ENCODE measurements at regions not wholly inside any gene's neighbourhood (a gene's known extent, or its start where the extent isn't known, plus 50 kb on each side); places are given as distances from the start of the nearest gene placed in this dataset.

GRCh38 chr15:77759896-77760592 is 127.3 kb upstream of the LINGO1 start:
- no peak for DNase-seq (ENCODE audit: low spot score)

GRCh38 chr15:77753939-77754338 is 121.2 kb upstream of the LINGO1 start:
- DNase-seq (ENCODE audit: low spot score) = no peak

GRCh38 chr15:77753281-77753873 is 120.7 kb upstream of the LINGO1 start:
- DNase-seq (ENCODE audit: low spot score) = no peak

- DNase-seq (ENCODE audit: low spot score) = no peak
Measured at GRCh38 chr15:77749998-77750540, 117.4 kb upstream of the LINGO1 start.

GRCh38 chr15:77749236-77749997 is 116.7 kb upstream of the LINGO1 start:
- no peak for DNase-seq (ENCODE audit: low spot score)

- no peak for DNase-seq (ENCODE audit: low spot score)
Measured at GRCh38 chr15:77748078-77749064, 115.7 kb upstream of the LINGO1 start.

- no peak for DNase-seq (ENCODE audit: low spot score)
Measured at GRCh38 chr15:77747175-77748077, 114.7 kb upstream of the LINGO1 start.

GRCh38 chr15:77746254-77747174 is 113.8 kb upstream of the LINGO1 start:
- DNase-seq (ENCODE audit: low spot score) = no peak

GRCh38 chr15:77744398-77744797 is 111.7 kb upstream of the LINGO1 start:
- no peak for DNase-seq (ENCODE audit: low spot score)

GRCh38 chr15:77742570-77742969 is 109.9 kb upstream of the LINGO1 start:
- DNase-seq (ENCODE audit: low spot score) = no peak

GRCh38 chr15:77742127-77742526 is 109.4 kb upstream of the LINGO1 start:
- DNase-seq (ENCODE audit: low spot score) = no peak

- DNase-seq (ENCODE audit: low spot score) = no peak
Measured at GRCh38 chr15:77741106-77741505, 108.4 kb upstream of the LINGO1 start.

- DNase-seq (ENCODE audit: low spot score) = no peak
Measured at GRCh38 chr15:77739591-77740378, 107.1 kb upstream of the LINGO1 start.

GRCh38 chr15:77738441-77739302 is 106.0 kb upstream of the LINGO1 start:
- DNase-seq (ENCODE audit: low spot score) = no peak

GRCh38 chr15:77738038-77738370 is 105.3 kb upstream of the LINGO1 start:
- peak; percentile 10 for DNase-seq (ENCODE audit: low spot score)

GRCh38 chr15:77737238-77738037 is 104.7 kb upstream of the LINGO1 start:
- DNase-seq (ENCODE audit: low spot score) = peak; percentile 36

GRCh38 chr15:77734306-77734705 is 101.6 kb upstream of the LINGO1 start:
- no peak for DNase-seq (ENCODE audit: low spot score)
